ENCODE measurements at regions not wholly inside any gene's neighbourhood (a gene's known extent, or its start where the extent isn't known, plus 50 kb on each side); places are given as distances from the start of the nearest gene placed in this dataset.

GRCh38 chr5:68028131-68028727 is 187.3 kb upstream of the PIK3R1 start:
- H4K20me1 ChIP-seq (ENCODE audit: control insufficient read depth, insufficient read depth, insufficient read length), result no peaks in the 10 kb centered on the region
- peaks cover 15 to 25% of the 10 kb centered on the region in 2 experiments for H3K4me1 Mint-ChIP-seq
- no peaks in the 10 kb centered on the region for H3K4me1 ChIP-seq (ENCODE audit: insufficient read depth, low read length)
- H2BK15ac ChIP-seq (ENCODE audit: low read depth, low read length), result no peak overlapping the region
- H4K5ac ChIP-seq (ENCODE audit: insufficient read length, low read depth, low read length), result no peak overlapping the region
- no peaks in the 10 kb centered on the region for H3K79me1 ChIP-seq (ENCODE audit: insufficient read depth, low read depth, low read length, poor library complexity, severe bottlenecking)
- no peaks in the 10 kb centered on the region for H3K27me3 ChIP-seq (ENCODE audit: insufficient read depth, low read length)
- no peak for DNase-seq
- no peak overlapping the region for H2BK20ac ChIP-seq (ENCODE audit: low read depth, low read length, poor library complexity, severe bottlenecking)
- no CpG with 5 or more reads among the region's 2 CpGs for WGBS (ENCODE audit: extremely low coverage, insufficient read length, low lambda C conversion rate)
- no peak overlapping the region for H3K27ac Mint-ChIP-seq
- no peak overlapping the region for H3K4ac ChIP-seq (ENCODE audit: low read depth, low read length)
- no peak overlapping the region for H4K91ac ChIP-seq (ENCODE audit: insufficient read length, low read depth, low read length)
- no peak overlapping the region for H2AK5ac ChIP-seq (ENCODE audit: insufficient read length, low read length)
- H3K36me3 Mint-ChIP-seq (ENCODE audit: insufficient read depth in 1 of 3, low read depth in 3 of 3), result peaks cover 0 to 3% (median 0%) of the 10 kb centered on the region in 3 experiments; a peak in 3 of 7 replicates
- no peak overlapping the region for H3K23ac ChIP-seq (ENCODE audit: insufficient read length, low read depth, low read length)
- no peaks in the 10 kb centered on the region for H3K9me3 ChIP-seq (ENCODE audit: control insufficient read depth, low read depth, low read length)
- H3K9ac ChIP-seq (ENCODE audit: extremely low read depth, insufficient read length, low read length), result no peak overlapping the region
- H2BK5ac ChIP-seq (ENCODE audit: insufficient read length, low read length), result no peak overlapping the region
- H3K14ac ChIP-seq (ENCODE audit: insufficient read depth, low read length), result no peak overlapping the region
- no peak overlapping the region for H3K4me2 ChIP-seq (ENCODE audit: insufficient read depth, insufficient read length, low read length)
- H3T11ph ChIP-seq (ENCODE audit: low read length), result no peak overlapping the region
- no peak overlapping the region for H3K27ac ChIP-seq (ENCODE audit: insufficient read length, low read depth, low read length)
- H2AFZ ChIP-seq (ENCODE audit: low read length), result no peak overlapping the region
- H3K18ac ChIP-seq (ENCODE audit: insufficient read length, low read depth, low read length), result no peak overlapping the region
- no peak overlapping the region for H2BK12ac ChIP-seq (ENCODE audit: insufficient read length, low read depth, low read length)
- H4K8ac ChIP-seq (replicated peaks; ENCODE audit: insufficient read length, low read depth, low read length), result no peak overlapping the region
- H3K4me3 Mint-ChIP-seq, result no peak overlapping the region
- H3K79me2 ChIP-seq (ENCODE audit: insufficient read depth, low read length), result no peaks in the 10 kb centered on the region
- no peaks in the 10 kb centered on the region; the same call in 1 of the 2 replicates for H3K27me3 Mint-ChIP-seq (ENCODE audit: low read depth)
- no peaks in the 10 kb centered on the region; a peak in 1 of 5 replicates for H3K9me3 Mint-ChIP-seq
- no peak overlapping the region for H3K56ac ChIP-seq (ENCODE audit: insufficient read length, low read depth, low read length)
- no peak overlapping the region for H2BK120ac ChIP-seq (ENCODE audit: low read depth, low read length, poor library complexity, severe bottlenecking)
- no peaks in the 10 kb centered on the region for H3K23me2 ChIP-seq (ENCODE audit: insufficient read length, low read depth, low read length, poor library complexity, severe bottlenecking)
- no peak for TF ChIP-seq CTCF (conservative IDR thresholded peaks at IDR 0.05)
